ENCODE measurements at regions not wholly inside any gene's neighbourhood (a gene's known extent, or its start where the extent isn't known, plus 50 kb on each side); places are given as distances from the start of the nearest gene placed in this dataset.
"Not testable (repeated sequence)": the region's sequence is repeated elsewhere in the genome, so short reads cannot be mapped to it uniquely, and the experiment has no call there.

DNA sequence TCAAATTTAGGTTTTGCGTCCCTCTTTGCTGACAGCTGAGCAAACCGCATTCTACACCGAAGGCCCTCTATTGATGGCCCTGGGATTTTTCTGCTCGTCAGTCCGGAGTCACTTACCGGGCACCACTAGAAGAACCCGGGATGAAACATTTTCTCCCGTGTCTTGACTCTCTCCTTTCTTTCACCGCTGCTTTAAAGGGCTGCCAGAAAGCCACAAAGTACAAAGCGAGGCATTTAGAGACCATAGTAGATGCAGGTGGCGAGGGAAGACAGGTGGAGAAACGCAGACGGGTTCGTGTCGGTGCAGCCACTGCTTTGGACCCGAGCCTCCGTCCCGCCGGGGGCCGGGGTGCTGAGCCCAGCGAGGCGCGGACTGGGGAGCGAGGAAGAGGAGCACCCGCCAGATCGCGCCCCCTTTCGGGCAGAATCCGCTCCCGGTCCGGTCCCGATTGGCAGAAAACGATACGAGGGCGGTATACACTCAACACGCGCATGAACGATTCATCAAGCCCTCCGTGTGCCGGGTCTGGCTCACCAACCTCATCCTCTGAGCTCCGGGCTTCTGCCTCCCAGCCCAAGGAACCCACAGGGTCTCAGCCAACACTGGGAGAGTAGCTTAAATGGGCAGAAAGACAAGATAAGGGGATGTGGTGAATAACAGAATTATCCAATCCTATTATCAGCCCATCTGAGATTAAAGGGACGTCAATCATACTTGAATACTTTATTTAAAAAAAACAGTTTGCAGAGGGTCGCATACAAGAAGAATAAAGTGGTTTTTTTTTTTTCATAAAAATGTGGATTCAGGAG, 84.9 kb downstream of the TRIM27 start:
- peak; percentile 72 for DNase-seq (ENCODE audit: low read depth, low spot score)

- no peak for DNase-seq (ENCODE audit: low read depth, low spot score)
Observed at GRCh38 chr6:28839443-28840120, 84.2 kb downstream of the TRIM27 start.

DNA sequence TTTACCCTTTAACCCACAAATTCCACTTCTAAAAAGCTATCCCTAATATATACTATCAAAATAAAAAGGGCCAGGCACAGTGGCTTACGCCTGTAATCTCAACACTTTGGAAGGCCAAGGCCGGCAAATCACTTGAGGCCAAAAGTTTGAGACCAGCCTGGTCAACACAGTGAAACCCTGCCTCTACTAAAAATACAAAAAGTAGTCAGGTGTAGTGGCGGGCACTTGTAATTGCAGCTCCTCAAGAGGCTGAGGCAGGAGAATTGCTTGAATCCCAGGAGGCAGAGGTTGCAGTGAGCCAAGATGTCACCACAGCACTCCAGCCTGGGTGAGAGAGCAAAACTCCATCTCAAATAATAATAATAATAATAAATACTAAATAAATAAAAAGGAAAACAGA, 82.5 kb downstream of the TRIM27 start:
- no peak for DNase-seq (ENCODE audit: low read depth, low spot score)

DNA sequence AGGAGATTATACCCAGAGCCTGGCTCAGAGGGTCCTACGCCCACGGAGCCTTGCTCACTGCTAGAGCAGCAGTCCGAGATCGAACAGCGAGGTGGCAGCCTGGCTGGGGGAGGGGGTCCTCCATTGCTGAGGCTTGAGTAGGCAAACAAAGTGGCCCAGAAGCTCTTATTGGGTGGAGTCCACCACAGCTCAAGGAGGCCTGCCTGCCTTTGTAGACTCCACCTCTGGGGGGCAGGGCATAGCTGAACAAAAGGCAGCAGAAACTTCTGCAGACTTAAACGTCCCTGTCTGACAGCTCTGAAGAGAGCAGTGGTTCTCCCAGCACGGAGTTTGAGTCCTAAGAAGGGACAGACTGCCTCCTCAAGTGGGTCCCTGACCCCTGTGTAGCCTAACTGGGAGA, 75.0 kb downstream of the TRIM27 start:
- not testable (repeated sequence) for DNase-seq (ENCODE audit: low read depth, low spot score)
